ENCODE measurements at regions not wholly inside any gene's neighbourhood (a gene's known extent, or its start where the extent isn't known, plus 50 kb on each side); places are given as distances from the start of the nearest gene placed in this dataset.
A peak's percentile ranks its signal among the peaks of the same experiment; 100 is the strongest.
"Not testable (repeated sequence)": the region's sequence is repeated elsewhere in the genome, so short reads cannot be mapped to it uniquely, and the experiment has no call there.

GRCh38 chr10:61211468-61211867, 241.7 kb downstream of the TMEM26 start:
- H3K27ac ChIP-seq: no peak overlapping the region
- no peak overlapping the region for H3K4me3 ChIP-seq

GRCh38 chr10:61197057-61197456, 253.1 kb upstream of the RHOBTB1 start:
- no peak overlapping the region for H3K27ac ChIP-seq
- no peak overlapping the region for H3K4me3 ChIP-seq

- Histone ChIP-seq H3K27ac (no peak overlapping the region), H3K4me3 (no peak overlapping the region)
Observed at GRCh38 chr10:61195211-61195610, 251.2 kb upstream of the RHOBTB1 start.

DNA sequence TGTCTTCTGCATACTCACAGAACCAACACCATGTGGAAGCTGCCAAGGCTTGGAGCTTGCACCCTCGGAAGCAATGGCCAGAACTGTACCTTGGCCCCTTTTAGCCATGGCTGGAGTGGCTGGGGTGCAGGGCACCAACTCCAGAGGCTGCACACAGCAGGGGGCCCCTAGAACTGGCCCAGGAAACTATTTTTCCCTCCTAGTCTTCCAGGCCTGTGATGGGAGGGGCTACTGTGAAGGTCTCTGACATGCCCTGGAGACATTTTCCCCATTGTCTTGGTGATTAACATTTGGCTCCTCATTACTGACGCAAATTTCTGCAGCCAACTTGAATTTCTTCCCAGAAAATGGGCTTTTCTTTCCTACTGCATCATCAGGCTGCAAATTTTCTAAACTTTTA, 248.6 kb upstream of the RHOBTB1 start:
- H3K27ac ChIP-seq, H3K4me3 ChIP-seq: not testable (repeated sequence)

DNA sequence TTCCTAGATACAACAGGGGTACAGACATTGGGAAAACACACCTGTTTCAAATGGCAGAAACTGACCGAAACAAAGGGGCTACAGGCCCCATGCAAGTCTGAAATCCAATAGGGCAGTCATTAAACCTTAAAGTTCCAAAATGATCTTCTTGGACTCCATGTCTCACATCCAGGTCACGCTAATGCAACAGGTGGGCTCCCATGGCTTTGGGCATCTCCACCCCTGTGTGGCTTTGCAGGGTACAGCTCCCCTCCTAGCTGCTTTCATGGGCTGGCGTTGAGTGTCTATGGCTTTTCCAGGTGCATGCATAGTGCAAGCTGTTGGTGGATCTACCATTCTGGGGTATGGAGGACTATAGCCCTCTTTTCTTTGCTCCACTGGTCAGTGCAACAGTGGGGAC, 248.1 kb upstream of the RHOBTB1 start:
- no peak overlapping the region for H3K27ac ChIP-seq

GRCh38 chr10:61189912-61190311, 245.9 kb upstream of the RHOBTB1 start:
- Histone ChIP-seq H3K27ac (no peak overlapping the region), H3K4me3 (no peak overlapping the region)

More for the DNA sequence above, 248.1 kb upstream of the RHOBTB1 start:
- no peak overlapping the region for H3K4me3 ChIP-seq

DNA sequence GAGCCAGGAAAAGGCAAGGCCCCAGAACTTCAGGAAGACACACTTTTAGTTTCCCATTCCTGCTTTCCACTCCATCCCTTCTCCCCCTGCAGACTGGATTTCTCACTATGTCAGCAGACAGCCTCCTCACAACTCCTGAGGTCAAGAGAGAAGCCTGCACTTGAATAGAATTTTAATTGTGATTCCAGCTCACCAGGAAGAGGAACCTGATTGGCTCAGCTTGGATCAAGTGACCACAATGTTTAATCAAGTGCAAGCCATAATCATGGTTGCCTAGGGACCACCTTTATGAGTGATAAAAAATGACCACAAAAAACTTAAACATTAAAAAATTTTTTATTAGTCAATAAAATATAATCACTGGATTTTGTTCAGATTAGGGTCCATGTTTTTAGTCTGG, 244.7 kb upstream of the RHOBTB1 start:
- Histone ChIP-seq H3K4me3 (no peak overlapping the region), H3K27ac (no peak overlapping the region)

- H3K4me3 ChIP-seq: no peak overlapping the region
- no peak overlapping the region for H3K27ac ChIP-seq
Observed at GRCh38 chr10:61188101-61188500, 244.1 kb upstream of the RHOBTB1 start.

GRCh38 chr10:61187601-61188000, 243.6 kb upstream of the RHOBTB1 start:
- H3K27ac ChIP-seq: no peak overlapping the region

DNA sequence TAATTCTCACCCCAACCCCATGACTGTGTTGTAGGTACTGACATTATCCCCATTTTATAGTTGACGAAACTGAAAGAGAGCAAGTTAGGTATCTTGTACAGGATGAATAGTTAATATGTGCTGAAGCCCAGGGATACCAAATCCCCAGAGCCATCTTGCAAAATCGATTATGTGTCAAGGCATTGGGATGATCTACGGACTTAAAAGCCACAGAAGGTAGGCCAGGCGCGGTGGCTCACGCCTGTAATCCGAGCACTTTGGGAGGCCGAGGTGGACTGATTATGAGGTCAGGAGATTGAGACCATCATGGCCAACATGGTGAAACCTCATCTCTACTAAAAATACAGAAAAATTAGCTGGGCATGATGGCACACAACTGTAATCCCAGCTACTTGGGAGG, 242.4 kb upstream of the RHOBTB1 start:
- no peak overlapping the region for H3K4me3 ChIP-seq
- H3K27ac ChIP-seq: no peak overlapping the region

More at GRCh38 chr10:61187601-61188000, 243.6 kb upstream of the RHOBTB1 start:
- no peak overlapping the region for H3K4me3 ChIP-seq

DNA sequence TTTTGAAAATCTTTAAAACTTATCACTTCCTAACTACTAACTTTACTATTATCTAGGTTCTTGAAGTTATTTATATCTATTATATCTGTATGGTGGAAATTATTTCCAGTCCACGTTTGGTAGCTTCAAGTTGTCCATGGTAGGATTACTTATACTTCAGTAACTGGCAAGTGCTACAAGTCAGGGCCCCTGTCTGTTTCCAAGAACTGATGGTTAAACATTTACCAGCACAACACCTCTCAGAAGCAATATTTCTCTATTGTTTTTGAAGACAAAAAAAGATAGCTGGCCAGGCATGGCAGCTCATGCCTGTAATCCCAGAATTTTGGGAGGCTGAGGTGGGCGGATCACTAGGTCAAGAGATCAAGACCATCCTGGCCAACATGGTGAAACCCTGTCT, 240.4 kb upstream of the RHOBTB1 start:
- no peak overlapping the region for H3K27ac ChIP-seq
- no peak overlapping the region for H3K4me3 ChIP-seq

DNA sequence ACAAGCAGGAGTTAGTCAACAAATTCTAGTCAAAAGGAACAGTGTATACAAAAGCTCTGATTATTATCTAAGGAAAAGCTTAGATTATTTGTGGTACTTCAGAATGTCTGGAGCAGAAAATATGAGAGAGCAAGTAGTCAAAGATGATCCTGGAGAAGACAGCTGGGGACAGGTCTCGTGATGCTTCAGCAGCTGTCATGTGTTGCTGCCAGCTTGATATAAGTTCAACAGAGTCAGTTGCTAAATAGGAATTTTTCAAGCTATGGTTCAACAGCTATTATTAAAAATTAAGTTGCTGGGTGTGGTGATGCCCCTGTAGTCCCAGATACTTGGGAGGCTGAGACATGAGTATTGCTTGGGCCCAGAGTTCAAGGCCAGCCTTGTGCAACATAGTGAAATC, 240.0 kb upstream of the RHOBTB1 start:
- Histone ChIP-seq H3K4me3 (no peak overlapping the region), H3K27ac (no peak overlapping the region)

DNA sequence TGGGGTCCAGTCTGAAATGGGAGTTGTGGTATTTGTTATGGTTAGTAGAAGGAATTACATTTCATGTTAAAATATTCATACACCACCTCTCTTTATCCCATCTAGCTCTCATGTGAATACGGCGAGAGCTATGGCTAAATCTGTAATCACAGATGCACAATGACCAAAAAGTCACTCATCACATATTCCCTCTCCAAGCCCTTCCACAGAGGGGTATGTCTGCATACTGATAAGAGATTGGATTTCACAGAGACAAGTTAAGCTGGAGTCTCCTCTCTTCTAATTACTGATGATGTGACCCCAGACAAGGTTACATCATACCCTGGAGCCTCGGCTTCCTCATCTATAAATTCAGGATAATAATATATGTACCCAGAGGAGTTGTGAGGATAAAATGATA, 237.8 kb upstream of the RHOBTB1 start:
- no peak overlapping the region for H3K27ac ChIP-seq

DNA sequence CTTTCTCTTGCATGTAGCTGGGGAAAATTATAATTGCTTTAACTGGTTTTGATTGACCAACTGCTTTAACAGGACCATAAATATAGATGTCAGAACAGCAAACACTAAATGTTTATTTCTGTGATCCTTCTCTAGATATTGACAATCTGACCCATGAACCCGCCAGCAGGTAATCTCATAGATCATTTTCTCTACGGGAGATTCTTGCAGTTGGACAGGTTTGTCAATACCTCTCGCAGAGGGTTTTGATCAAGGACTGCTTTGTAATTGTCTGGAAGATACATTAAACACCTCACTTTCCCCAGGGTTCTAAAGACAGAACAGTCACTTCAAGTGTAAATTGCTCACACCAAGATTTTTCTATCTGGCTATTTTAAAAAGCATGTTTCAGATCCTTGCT, 235.8 kb upstream of the RHOBTB1 start:
- Histone ChIP-seq H3K4me3 (no peak overlapping the region), H3K27ac (no peak overlapping the region)

More for the DNA sequence above, 237.8 kb upstream of the RHOBTB1 start:
- H3K4me3 ChIP-seq: no peak overlapping the region

- no peak overlapping the region for H3K4me3 ChIP-seq
- no peak overlapping the region for H3K27ac ChIP-seq
Observed at GRCh38 chr10:61176424-61176823, 232.4 kb upstream of the RHOBTB1 start.

DNA sequence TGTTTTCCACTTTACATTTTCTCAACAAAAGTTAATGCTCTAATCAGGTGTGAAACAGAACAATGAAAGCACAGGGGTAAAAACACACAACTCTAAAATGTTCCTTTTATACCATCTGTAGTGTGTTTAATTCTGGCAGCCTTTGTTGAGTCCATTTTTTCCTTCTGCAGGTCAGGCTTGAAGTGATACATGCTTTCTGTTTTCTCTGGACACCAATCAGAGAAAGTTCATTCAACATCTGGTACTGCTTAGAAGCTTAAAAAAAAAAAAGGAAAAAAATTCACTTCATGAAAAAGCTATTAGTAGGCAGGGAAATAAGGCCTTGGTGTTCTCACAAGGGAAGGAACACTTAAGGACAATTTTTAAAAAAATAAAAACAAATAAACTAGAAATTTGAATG, 231.3 kb upstream of the RHOBTB1 start:
- Histone ChIP-seq H3K27ac (peak overlapping the region in 3 of 21 experiments; percentile 15 to 75 (median 24)), H3K4me3 (no peak overlapping the region)

DNA sequence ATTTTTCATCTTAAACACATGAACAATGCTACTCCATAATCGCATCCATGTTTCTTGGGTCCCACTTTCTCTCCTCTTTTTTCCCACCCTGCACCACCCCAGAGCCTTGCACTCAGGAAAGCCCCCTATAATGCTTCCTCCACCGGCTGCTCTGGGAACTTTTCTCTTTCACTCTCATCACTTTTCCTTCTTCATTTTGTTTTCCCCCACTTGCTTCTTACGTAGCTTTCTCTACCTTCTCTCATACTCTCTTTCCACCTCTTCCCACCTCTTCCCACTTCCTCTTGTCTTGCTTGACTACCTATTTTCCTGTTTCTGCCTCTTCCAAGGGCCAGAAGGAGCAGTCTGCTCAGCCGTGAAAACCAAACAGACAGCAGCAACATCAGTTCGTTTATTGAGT, 229.5 kb upstream of the RHOBTB1 start:
- no peak overlapping the region for H3K4me3 ChIP-seq

DNA sequence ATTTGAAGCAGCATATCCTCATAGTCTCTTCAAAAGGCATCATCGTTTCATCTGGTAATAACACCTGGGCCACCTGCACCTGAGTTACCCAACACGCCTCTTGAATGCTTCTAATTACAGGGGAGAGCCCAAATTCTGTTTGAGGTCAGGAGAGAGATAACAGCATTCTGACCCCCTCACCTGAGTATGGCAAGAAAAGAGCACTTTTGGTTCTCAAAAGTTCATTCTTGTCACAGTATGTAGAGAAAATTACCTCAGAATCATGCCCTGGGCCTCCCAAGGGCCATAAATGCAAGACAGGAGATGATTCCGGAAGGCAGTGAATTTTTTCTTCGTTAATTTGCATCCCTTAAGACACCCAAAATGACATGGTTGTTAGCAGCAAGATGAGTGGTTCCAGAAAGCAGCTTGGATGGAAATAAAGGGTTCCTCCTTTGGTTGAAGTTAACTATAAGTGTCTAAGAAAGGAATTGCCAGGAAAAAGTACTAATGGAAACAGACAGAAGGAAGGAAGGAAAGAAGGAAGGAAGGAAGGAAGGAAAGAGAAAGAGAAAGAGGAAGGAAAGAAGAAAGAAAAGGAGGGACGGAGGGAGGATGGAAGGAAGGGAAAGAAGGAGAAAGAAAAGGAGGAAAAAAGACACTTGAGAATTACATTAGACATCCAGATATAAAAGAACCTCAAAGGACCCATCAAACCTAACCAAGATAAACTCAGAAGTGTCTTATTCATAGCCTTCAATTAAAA, 228.4 kb upstream of the RHOBTB1 start:
- Histone ChIP-seq H3K4me3 (no peak overlapping the region), H3K27ac (no peak overlapping the region)

More for the DNA sequence above, 229.5 kb upstream of the RHOBTB1 start:
- no peak overlapping the region for H3K27ac ChIP-seq

DNA sequence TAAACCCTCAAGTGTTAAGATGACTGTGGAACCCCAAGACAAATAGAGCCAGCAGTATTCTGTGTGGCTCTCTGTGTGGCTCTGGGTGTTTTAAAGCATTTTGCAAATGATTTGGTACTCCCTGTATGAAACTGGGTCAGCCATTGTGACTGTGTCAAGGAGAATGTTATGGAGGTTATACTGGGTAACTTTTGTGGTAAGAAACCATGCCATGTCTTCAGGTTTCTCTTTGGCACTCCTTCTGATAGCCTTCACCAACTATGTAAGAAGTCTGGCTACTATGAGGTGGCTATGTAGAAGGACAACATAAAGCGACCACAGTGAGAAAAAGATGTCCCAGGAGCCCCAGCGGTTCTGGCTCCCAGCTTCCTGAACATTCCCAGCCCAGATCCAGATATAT, 226.6 kb upstream of the RHOBTB1 start:
- Histone ChIP-seq H3K27ac (no peak overlapping the region), H3K4me3 (no peak overlapping the region)

GRCh38 chr10:61169294-61169693, 225.3 kb upstream of the RHOBTB1 start:
- no peak overlapping the region for H3K4me3 ChIP-seq
- H3K27ac ChIP-seq: no peak overlapping the region

GRCh38 chr10:61166489-61166888, 222.5 kb upstream of the RHOBTB1 start:
- H3K27ac ChIP-seq: no peak overlapping the region
- no peak overlapping the region for H3K4me3 ChIP-seq

- Histone ChIP-seq H3K27ac (no peak overlapping the region), H3K4me3 (no peak overlapping the region)
Observed at GRCh38 chr10:61166065-61166464, 222.1 kb upstream of the RHOBTB1 start.

All from skin epidermis (tissue), 12 donors.